Fibroblast of skin of right biceps (primary cell): ENCODE measurements at regions not wholly inside any gene's neighbourhood (a gene's known extent, or its start where the extent isn't known, plus 50 kb on each side); places are given as distances from the start of the nearest gene placed in this dataset.

Source experiments
- DNase-seq: peaks from one replicate; pipeline ENCODE4 v3.0.0-alpha.2; 2013

GRCh38 chr14:42441615-42442014 is 834.9 kb downstream of the LRFN5 start:
- no peak for DNase-seq

DNA sequence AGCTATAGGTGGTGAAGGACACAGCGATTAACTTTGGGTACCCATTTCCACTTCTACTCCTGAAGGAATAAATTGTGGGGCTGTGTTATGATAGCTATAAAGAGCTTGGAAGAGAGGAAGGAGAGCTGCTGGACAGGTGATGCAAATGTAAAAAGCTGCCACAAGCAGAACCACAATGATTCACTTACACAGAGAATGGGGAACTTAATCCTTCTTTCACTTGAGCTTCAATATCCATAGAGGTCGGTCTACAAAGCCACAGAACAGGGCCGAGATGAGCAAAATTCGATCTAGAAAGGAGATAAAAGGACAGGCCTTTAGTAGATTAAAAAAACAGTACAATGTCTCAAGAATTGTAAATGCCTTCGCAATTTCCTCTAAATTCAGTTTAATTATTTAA is 831.1 kb downstream of the LRFN5 start:
- no peak for DNase-seq

DNA sequence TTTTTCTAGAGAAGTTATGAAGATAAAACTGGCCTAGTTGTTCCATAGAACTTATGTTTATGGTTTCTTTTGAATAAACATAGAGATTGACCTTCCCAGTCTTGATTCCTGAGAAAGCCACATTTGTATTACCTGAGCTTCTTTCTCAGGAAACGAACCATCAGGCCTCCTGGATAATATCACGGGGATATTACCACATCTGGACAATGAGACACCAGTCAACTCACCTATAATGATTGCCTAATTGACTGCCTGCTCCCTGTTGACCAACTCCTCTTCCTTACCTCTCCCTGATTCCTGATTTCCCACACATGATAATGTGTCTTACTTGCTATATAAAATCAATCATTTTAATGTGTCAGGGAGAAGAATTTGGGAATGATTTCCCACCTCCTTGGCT is 822.7 kb downstream of the LRFN5 start:
- DNase-seq = no peak

DNA sequence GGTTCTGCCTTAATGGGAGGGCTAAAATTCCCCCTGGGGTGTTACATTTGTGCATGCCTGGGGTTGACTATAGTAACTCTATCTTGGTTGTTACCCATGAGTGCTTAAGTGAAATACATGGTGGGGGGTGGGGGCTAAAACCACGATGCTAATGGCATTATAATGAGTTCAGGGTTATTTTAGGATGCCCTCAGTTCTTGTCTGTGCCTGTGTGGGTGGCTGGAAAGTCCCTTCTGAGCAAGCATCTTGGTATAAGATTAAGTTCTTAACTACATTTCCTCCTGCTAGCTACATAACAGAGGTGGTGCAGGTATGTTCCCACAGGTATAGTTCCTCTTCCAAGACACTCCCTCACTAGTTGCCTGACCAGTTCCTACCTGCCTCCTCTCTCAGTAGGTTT is 822.3 kb downstream of the LRFN5 start:
- no peak for DNase-seq

- peak; percentile 2 for DNase-seq
Measured at GRCh38 chr14:42424501-42424900, 817.8 kb downstream of the LRFN5 start.

DNA sequence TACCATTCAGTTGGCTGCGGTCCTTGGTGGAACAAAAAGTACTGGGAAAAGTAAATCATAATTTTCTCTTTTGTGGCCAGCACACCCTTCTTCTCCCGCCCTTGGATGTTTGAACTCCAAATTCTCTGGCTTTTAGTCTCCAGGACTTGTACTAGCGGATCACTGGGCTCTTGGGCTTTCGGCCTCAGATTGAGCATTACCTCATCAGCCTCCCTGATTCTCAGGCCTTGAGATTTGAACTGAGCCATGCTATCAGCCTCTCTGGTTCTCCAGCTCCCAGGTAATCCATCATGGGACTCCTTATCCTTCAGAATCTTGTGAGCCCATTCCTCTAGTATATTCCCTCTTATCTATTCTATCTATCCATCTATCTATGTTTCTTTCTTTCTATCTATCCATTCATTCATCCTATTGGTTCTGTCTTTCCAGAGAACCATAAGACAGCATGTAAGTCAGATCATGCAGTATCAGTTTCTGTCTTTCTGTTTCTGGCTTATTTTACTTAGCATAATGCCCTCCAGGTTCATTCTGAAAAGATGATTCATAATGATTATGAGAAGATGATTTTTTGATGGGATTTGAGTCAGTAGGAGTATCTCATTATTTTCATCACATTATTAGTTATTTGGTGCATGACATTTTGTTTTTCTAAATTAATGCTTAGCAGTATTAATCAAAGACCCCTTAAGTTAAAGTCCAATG is 814.9 kb downstream of the LRFN5 start:
- no peak for DNase-seq

DNA sequence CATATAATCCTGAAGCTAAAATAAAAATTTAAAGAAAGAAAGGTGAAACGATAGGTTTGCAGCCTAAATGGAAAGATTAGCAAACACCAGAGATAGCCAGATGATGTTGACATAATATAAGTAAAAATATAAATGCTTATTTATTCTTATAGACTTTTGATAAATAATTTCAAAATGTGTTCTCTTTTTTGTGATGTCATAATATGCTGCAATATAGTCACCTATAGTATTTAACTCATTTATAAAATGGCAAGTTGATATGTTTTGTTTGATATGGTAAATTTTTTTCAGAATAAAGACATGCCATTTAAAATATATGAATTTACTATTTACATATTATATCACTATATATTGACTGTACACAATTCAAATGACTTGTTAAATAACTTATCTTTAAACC is 813.4 kb downstream of the LRFN5 start:
- no peak for DNase-seq

GRCh38 chr14:42407153-42407552 is 800.5 kb downstream of the LRFN5 start:
- no peak for DNase-seq

- DNase-seq = no peak
Measured at GRCh38 chr14:42391146-42391834, 784.6 kb downstream of the LRFN5 start.

GRCh38 chr14:42378880-42379279 is 772.2 kb downstream of the LRFN5 start:
- no peak for DNase-seq

GRCh38 chr14:42378274-42378673 is 771.6 kb downstream of the LRFN5 start:
- DNase-seq = no peak

GRCh38 chr14:42374332-42374731 is 767.7 kb downstream of the LRFN5 start:
- DNase-seq = no peak

GRCh38 chr14:42370056-42370455 is 763.4 kb downstream of the LRFN5 start:
- no peak for DNase-seq

- no peak for DNase-seq
Measured at GRCh38 chr14:42368234-42368633, 761.6 kb downstream of the LRFN5 start.

DNA sequence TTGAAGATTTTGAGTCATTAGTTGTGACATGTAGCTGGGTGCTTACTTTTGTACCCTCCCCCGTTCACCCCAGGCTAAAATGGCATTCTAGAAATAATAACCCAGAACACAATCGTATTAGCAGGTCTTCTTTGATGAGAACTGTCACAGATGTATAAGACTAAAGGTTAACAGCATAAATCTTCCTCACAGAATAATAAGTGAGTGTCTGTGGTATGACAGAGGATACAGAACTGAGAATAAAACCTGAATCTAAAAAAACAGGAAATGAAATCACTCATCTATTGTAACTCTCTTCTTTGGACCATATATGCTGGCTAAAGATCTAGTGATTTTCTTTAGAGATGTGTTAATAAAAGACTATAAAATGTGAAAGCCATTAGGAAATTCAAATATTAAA is 746.6 kb downstream of the LRFN5 start:
- DNase-seq = no peak

DNA sequence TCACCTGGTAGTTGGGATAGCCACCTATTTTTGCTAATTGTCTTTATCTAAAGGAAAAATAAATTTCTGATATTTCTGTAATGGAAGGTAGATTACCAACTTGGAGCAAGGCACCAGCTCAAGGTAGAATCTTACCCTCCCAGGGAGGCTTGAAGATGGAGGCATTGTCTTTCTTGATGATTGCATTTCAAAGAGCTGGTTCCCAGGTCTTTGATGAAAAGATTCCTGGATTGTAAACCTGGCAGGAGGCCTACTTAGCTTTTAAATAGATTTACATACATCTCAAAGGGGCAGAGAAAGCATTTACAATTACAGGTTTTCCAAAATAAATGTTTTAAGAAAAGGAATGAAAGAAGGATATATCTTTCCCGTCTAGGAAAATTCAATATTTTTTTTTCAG is 729.2 kb downstream of the LRFN5 start:
- DNase-seq = no peak

DNA sequence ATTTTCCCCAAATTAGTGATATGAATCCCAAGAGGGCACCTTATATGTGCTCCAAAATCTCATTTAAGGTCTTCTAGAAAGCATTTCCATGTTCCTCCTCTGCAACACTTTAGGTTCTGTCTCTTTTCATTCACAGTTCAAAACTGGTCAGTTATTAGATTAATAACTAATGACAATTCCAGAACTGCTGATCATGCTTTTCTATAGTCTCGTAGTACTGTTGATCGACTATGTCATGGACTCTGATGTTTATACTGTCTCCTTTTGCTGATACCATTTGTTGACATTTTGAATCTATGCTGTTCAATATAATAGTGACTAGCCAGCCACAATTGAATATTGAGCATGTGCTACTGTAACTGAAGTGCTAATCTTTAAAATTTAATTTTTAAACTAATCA is 728.3 kb downstream of the LRFN5 start:
- no peak for DNase-seq

- DNase-seq = no peak
Measured at GRCh38 chr14:42323426-42323825, 716.8 kb downstream of the LRFN5 start.

DNA sequence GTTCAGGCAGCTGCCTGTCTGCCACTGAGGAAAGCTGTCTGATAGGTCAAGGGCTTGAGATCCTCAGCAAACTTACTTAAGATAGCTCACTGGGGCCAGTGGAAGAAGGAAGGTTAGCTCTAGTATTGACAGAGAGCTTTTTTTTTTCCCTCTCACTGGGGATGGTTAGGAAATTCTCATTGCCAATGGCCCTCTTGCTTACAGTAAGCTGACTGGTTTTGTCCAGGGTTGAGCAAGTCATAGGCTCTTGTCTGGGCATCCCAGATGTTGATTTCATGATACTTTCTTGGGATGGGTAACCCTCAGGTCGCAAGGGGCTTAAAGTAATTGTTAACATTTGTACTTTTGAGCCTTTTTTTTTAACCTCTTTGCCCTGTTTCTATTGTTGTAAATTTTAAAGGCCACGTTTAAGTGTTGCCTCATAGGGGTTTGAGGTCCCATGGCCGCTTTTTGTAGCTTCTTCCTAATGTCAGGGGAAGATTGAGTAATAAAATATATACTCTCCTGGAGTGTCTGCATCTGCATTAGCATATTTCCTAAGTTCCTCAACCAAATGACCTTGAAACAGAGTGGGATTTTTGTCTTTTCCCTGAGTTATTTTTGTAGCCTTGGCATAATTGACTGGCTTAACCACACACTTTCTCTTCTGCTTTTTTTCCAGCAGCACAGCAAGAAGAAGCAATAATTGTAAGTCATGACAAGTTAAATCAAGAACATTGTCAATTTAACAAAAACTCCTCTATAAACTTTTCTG is 716.0 kb downstream of the LRFN5 start:
- DNase-seq = no peak

- DNase-seq = no peak
Measured at GRCh38 chr14:42319996-42320395, 713.3 kb downstream of the LRFN5 start.

DNA sequence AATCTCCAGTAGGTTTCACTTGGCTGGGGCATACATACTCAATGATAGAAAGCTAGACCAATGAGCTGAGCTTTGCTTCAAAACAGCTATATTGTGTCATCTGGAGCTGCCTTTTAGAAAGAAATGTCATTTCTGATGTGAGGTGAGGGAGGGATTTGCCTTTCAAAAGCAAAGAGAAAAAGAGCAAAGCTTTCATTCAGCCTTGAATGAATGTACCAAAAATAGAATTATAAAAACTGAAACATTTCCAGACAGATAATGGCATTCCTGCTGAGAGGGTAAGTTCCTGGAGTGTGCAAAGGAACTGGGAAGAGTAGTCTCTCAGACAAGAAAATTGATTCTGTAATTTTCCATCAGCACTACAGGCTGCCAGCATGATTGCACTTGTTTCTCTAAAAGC is 710.0 kb downstream of the LRFN5 start:
- DNase-seq = no peak

- no peak for DNase-seq
Measured at GRCh38 chr14:42311876-42312275, 705.2 kb downstream of the LRFN5 start.

GRCh38 chr14:42307239-42307825 is 700.7 kb downstream of the LRFN5 start:
- DNase-seq = no peak

DNA sequence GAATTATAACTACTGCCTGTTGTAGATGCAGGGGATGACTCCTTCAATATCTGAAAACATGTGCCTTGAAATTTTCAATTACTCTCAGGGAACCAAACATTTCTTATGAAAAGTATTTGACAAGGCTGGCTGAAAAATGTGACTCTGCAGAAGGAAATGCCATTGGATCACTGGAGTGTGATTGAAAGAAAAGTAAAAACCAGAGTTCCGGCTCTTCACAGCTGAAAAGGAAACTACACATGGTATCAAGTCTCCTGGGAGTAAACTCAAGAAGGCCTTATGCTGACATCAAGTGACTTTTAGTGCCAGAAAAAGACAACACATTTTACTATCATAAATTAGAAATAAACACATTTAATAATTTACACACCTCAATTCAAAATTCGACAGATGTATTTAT is 693.0 kb downstream of the LRFN5 start:
- peak; percentile 4 for DNase-seq
